Left ventricle myocardium inferior (tissue), 1 donor: ENCODE measurements at regions not wholly inside any gene's neighbourhood (a gene's known extent, or its start where the extent isn't known, plus 50 kb on each side); places are given as distances from the start of the nearest gene placed in this dataset.
"Not testable (repeated sequence)": the region's sequence is repeated elsewhere in the genome, so short reads cannot be mapped to it uniquely, and the experiment has no call there.

Experiments used
- DNase-seq: peaks from one replicate; pipeline ENCODE4 v3.0.0-alpha.2; 2020
- H3K27ac ChIP-seq: fragments of 200-600 bp; replicated peaks from 2 replicates; pipeline ENCODE4 v1.8.0; 2021
- H3K27me3 ChIP-seq: fragments of 200-600 bp; 2 replicates; pipeline ENCODE4 v1.8.0; 2021; ENCODE audit warnings: low read depth
- H3K36me3 ChIP-seq: fragments of 200-600 bp; 2 replicates; pipeline ENCODE4 v1.8.0; 2021
- H3K4me1 ChIP-seq: fragments of 200-600 bp; 2 replicates; pipeline ENCODE4 v1.8.0; 2021
- H3K4me3 ChIP-seq: fragments of 200-600 bp; 2 replicates; pipeline ENCODE4 v1.8.0; 2021; ENCODE audit warnings: mild to moderate bottlenecking, moderate library complexity
- H3K9me3 ChIP-seq: fragments of 200-600 bp; replicated peaks from 2 replicates; pipeline ENCODE4 v1.8.0; 2021
- CTCF ChIP-seq: fragments of 200-600 bp; IDR thresholded peaks from 2 replicates; pipeline ENCODE4 v1.8.0; 2021; ENCODE audit warnings: antibody characterized with exemption, mild to moderate bottlenecking, borderline replicate concordance
- intact Hi-C: fragments of 100-400 bp; cut with micrococcal nuclease; formaldehyde crosslinking; loops from one replicate; pipeline ENCODE4 v1.11.0; 2022
- donor health status: DM: no; HTN: yes; CAD: no; lungs with severe emphysema.

DNA sequence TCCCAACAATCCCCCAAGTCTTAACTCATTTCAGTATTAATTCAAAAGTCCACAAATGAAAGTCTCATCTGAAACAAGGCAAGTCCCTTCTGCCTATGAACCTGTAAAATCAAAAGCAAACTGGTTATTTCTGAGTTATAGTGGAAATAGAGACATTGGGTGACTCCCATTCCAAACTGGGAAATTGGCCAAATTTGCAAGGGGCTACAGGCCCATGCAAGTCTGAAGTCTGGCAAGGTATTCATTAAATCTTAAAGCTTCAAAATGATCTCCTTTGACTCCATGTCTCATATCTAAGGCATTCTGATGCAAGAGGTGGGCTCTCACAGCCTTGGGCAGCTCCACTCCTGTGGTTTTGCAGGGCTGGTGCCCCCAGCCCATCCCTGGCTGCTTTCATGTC lies 167.9 kb downstream of the HTR1A start:
- TF ChIP-seq CTCF: no peak
- DNase-seq: no peak
- intact Hi-C loops: no loop called here
- Histone ChIP-seq H3K36me3 (no peaks in the 10 kb centered on the region), H3K9me3 (peaks cover 22% of the 10 kb centered on the region), H3K4me3 (no peak overlapping the region), H3K27ac (no peak overlapping the region), H3K27me3 (no peaks in the 10 kb centered on the region), H3K4me1 (no peaks in the 10 kb centered on the region)

DNA sequence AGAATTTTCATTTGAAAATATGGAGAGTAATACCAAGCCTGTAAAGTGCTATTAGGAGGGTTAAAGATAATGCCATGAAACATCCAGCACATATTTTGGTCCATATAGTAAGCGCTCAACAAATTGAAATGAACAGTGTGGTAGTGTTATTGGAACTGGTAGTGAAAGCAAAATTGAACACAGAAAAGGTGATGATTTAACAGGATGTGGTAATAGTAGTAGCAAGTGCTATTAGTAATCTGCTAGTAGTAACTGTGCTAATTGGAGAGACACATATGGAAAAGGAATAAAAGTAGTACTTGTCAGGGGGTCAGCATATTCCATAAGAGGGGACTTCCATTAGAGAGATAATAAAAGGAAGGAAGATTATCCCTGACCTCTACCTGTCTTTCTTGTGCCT lies 187.3 kb downstream of the HTR1A start:
- H3K4me1 ChIP-seq: no peaks in the 10 kb centered on the region
- H3K27me3 ChIP-seq: no peaks in the 10 kb centered on the region
- H3K9me3 ChIP-seq: peaks cover 16% of the 10 kb centered on the region
- intact Hi-C loops: no loop called here
- no peaks in the 10 kb centered on the region for H3K36me3 ChIP-seq
- H3K4me3 ChIP-seq: no peak overlapping the region
- DNase-seq: no peak
- TF ChIP-seq CTCF: no peak
- H3K27ac ChIP-seq: no peak overlapping the region

GRCh38 chr5:63768221-63768620 lies 194.0 kb downstream of the HTR1A start:
- intact Hi-C loops: no loop called here
- Histone ChIP-seq H3K27ac (no peak overlapping the region), H3K4me3 (no peak overlapping the region), H3K36me3 (no peaks in the 10 kb centered on the region), H3K4me1 (no peaks in the 10 kb centered on the region), H3K27me3 (no peaks in the 10 kb centered on the region), H3K9me3 (peaks cover 12% of the 10 kb centered on the region)
- no peak for TF ChIP-seq CTCF
- no peak for DNase-seq

DNA sequence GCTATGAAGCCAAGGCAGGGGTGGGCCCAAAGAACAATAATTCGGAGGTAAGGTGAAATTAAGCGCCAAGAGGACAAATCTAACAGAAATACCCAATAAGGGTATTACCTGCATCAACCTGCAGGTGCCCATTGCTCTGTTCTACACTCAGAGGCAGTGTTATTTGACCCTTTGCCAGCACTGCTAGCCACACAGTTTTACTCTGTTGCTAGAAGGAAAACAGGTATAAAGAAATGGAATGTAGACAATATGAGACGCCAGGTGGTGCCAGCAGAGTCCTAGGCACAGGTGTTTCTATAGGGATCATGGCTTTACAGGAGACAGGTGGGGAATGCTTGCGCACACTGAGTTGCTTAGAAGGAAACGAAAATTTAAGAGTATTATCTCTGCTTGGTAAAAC lies 201.3 kb downstream of the HTR1A start:
- Histone ChIP-seq H3K27ac (no peak overlapping the region), H3K4me1 (no peaks in the 10 kb centered on the region), H3K4me3 (no peak overlapping the region), H3K9me3 (no peaks in the 10 kb centered on the region), H3K36me3 (no peaks in the 10 kb centered on the region), H3K27me3 (no peaks in the 10 kb centered on the region)
- intact Hi-C loops: no loop called here
- DNase-seq: no peak
- TF ChIP-seq CTCF: no peak

DNA sequence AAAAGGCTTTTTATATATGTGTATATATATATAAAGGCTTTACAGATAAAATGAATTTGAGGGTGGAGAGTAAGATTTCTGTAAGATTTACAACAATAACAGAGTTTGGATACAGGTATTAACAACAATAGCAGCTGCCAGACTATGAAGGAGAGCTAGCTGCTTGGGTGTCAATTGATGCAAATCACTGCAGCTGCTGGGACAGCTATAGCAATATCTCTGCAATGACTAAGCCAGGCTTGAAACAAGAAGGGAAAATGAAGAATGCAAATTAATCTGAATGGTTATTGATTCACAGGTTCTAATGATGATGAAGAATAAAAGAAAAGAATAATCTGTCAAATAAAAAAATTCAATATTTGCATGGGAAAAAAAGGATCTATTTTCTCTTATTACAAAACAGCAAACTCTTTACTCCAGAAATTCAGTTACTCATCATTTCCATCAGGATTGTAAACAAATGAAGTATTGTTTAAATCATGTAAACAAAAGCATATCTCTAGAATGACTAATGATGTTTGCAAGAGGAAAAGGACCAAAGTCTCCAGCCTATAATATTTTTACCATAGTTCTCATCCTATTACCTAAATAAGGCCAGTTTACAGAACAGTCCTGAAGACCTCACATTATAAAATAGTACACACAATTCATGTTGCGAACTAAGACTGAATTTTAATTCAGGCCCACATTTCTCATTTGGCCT lies 219.0 kb downstream of the HTR1A start:
- H3K4me1 ChIP-seq: no peaks in the 10 kb centered on the region
- no peak overlapping the region for H3K27ac ChIP-seq
- intact Hi-C loops: no loop called here
- no peak for DNase-seq
- H3K4me3 ChIP-seq: no peak overlapping the region
- no peaks in the 10 kb centered on the region for H3K27me3 ChIP-seq
- no peak for TF ChIP-seq CTCF
- H3K36me3 ChIP-seq: no peaks in the 10 kb centered on the region
- peaks cover 25% of the 10 kb centered on the region for H3K9me3 ChIP-seq

- H3K9me3 ChIP-seq, H3K4me1 ChIP-seq, H3K4me3 ChIP-seq, H3K27me3 ChIP-seq, H3K27ac ChIP-seq, DNase-seq, H3K36me3 ChIP-seq, intact Hi-C loops: not testable (repeated sequence)
Observed at GRCh38 chr5:63732880-63733279, 229.4 kb downstream of the HTR1A start.
